ENCODE measurements at regions not wholly inside any gene's neighbourhood (a gene's known extent, or its start where the extent isn't known, plus 50 kb on each side); places are given as distances from the start of the nearest gene placed in this dataset.
"Not testable (repeated sequence)": the region's sequence is repeated elsewhere in the genome, so short reads cannot be mapped to it uniquely, and the experiment has no call there.

DNA sequence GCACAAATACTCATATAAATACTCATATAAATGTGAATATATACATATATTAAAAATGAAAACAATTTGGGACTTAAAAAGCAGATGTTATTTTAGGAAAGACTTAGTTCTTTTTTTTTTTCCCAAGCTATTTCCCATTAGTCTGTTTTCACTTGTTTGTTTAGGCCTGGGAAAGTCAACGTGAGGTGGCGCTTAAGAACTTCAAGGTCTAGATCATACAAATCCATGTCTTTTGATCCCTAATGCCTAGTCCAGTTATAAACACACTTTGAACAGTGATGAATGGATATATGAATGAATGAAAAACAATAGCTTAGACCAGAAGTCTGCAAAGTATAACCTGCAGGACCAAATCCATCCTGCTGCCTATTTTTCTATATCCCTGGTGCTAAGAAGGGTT is 224.5 kb downstream of the CGGBP1 start:
- in situ Hi-C loops (cut with MboI; ENCODE audit: low pct_ligation_motif_present in 1 of 4, low pct_unique_long_range_greater_than_20kb in 1 of 4, low sequenced_read_pairs in 3 of 4) (no loop called here), intact Hi-C loops (cut with DNase I; ENCODE audit: low total_unique reads) (no loop called here)
- Histone ChIP-seq H3K4me3 (no peak overlapping the region), H3K9me3 (peaks cover 0 to 2% of the 10 kb centered on the region in 2 donors), H3K36me3 (no peaks in the 10 kb centered on the region), H3K27ac (no peak overlapping the region), H3K27me3 (no peaks in the 10 kb centered on the region), H3K4me1 (no peaks in the 10 kb centered on the region)
- DNase-seq = no peak
- TF ChIP-seq POLR2A (IDR thresholded peaks at IDR 0.05) (no peak), EP300 (IDR thresholded peaks at IDR 0.05; ENCODE audit: low read depth) (no peak), POLR2AphosphoS5 (IDR thresholded peaks at IDR 0.05) (no peak)
- TF ChIP-seq, protein P1, sequence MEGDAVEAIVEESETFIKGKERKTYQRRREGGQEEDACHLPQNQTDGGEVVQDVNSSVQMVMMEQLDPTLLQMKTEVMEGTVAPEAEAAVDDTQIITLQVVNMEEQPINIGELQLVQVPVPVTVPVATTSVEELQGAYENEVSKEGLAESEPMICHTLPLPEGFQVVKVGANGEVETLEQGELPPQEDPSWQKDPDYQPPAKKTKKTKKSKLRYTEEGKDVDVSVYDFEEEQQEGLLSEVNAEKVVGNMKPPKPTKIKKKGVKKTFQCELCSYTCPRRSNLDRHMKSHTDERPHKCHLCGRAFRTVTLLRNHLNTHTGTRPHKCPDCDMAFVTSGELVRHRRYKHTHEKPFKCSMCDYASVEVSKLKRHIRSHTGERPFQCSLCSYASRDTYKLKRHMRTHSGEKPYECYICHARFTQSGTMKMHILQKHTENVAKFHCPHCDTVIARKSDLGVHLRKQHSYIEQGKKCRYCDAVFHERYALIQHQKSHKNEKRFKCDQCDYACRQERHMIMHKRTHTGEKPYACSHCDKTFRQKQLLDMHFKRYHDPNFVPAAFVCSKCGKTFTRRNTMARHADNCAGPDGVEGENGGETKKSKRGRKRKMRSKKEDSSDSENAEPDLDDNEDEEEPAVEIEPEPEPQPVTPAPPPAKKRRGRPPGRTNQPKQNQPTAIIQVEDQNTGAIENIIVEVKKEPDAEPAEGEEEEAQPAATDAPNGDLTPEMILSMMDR (IDR thresholded peaks at IDR 0.05) = no peak
- 74 to 87% methylated on average over 2 of the region's 2 CpGs for WGBS, 2 donors (ENCODE audit: low coverage in 1 of 2)

DNA sequence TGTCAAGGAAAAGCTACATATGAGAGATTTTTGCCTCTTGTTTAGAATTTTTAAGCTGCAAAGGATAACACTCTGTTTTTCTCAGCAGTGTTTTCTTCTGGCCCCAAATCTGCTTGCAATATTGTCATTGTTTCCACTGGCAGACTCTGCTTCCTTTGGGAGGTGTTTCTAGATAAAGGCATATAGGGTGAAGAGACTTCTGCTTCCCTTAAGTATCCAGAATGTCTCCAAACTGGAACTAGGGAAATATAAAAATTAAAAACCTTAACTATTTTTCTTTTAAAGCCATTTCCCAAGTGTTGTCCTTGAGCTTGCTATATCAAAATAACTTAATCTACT is 225.8 kb downstream of the CGGBP1 start:
- Histone ChIP-seq H3K4me1 (no peaks in the 10 kb centered on the region), H3K36me3 (no peaks in the 10 kb centered on the region), H3K4me3 (no peak overlapping the region), H3K27ac (no peak overlapping the region), H3K27me3 (no peaks in the 10 kb centered on the region), H3K9me3 (no peaks in the 10 kb centered on the region)
- no peak for DNase-seq
- in situ Hi-C loops (cut with MboI; ENCODE audit: low pct_ligation_motif_present in 1 of 4, low pct_unique_long_range_greater_than_20kb in 1 of 4, low sequenced_read_pairs in 3 of 4) = no loop called here
- intact Hi-C loops (cut with DNase I; ENCODE audit: low total_unique reads) = no loop called here
- no peak for TF ChIP-seq POLR2A (IDR thresholded peaks at IDR 0.05)

DNA sequence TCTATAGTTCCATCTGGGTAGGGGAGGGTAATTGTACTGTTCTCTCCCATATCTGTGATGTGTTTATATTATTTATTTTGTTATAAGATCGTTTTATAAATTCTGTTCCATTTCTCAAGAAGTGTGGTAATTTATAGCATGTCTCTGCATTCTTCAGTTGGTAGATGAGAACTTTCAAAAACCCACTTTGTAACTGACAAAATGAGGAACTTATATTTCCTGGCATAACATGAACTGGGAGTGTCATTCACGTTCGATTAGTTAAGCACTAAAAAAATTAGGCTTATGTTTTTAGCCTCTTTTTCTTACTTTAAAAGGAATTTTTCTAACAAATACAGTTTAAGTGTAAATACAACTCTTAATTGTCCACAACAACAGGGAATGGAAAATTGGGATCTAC is 230.8 kb downstream of the CGGBP1 start:
- no peaks in the 10 kb centered on the region for H3K27me3 ChIP-seq
- no peaks in the 10 kb centered on the region for H3K9me3 ChIP-seq
- H3K4me1 ChIP-seq = no peaks in the 10 kb centered on the region
- no peaks in the 10 kb centered on the region for H3K36me3 ChIP-seq
- TF ChIP-seq, protein P1 (IDR thresholded peaks at IDR 0.05) = no peak
- no peak for TF ChIP-seq POLR2AphosphoS5 (IDR thresholded peaks at IDR 0.05)
- TF ChIP-seq POLR2A (IDR thresholded peaks at IDR 0.05) = no peak
- TF ChIP-seq EP300 (IDR thresholded peaks at IDR 0.05; ENCODE audit: low read depth) = no peak
- intact Hi-C loops (cut with DNase I; ENCODE audit: low total_unique reads) (no loop called here), in situ Hi-C loops (cut with MboI; ENCODE audit: low pct_ligation_motif_present in 1 of 4, low pct_unique_long_range_greater_than_20kb in 1 of 4, low sequenced_read_pairs in 3 of 4) (no loop called here)
- DNase-seq = no peak
- H3K4me3 ChIP-seq = no peak overlapping the region
- WGBS, 2 donors (ENCODE audit: low coverage in 1 of 2) = 44 to 60% methylated on average over 3 of the region's 3 CpGs
- no peak overlapping the region for H3K27ac ChIP-seq

DNA sequence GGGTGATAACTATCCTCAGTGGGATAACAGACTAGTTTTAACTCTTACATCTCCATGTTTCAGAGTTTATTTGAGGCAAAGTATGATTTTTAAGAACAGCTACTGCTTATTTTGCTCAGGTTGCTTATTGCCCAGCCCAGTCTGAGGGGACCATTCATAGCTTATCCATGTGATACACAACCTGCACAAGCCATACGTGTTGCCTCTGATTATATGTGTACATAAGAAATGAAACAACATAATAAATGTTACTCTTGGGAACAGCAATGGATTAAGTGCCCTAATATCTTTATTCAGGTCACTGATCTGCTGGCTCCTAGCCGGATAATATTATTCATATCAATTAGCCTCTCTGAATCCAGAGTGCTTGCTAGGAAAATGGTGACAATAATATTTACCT is 236.2 kb downstream of the CGGBP1 start:
- intact Hi-C loops (cut with DNase I; ENCODE audit: low total_unique reads) (no loop called here), in situ Hi-C loops (cut with MboI; ENCODE audit: low pct_ligation_motif_present in 1 of 4, low pct_unique_long_range_greater_than_20kb in 1 of 4, low sequenced_read_pairs in 3 of 4) (no loop called here)
- no peaks in the 10 kb centered on the region for H3K36me3 ChIP-seq
- H3K27me3 ChIP-seq = no peaks in the 10 kb centered on the region
- H3K27ac ChIP-seq = no peak overlapping the region
- 57 to 80% methylated on average over 2 of the region's 2 CpGs for WGBS, 2 donors (ENCODE audit: low coverage in 1 of 2)
- DNase-seq = no peak
- no peak overlapping the region for H3K4me3 ChIP-seq
- H3K9me3 ChIP-seq = no peaks in the 10 kb centered on the region
- no peaks in the 10 kb centered on the region for H3K4me1 ChIP-seq
- no peak for TF ChIP-seq POLR2AphosphoS5 (IDR thresholded peaks at IDR 0.05)
- TF ChIP-seq POLR2A (IDR thresholded peaks at IDR 0.05) = no peak
- TF ChIP-seq, protein P1 (IDR thresholded peaks at IDR 0.05) = no peak
- TF ChIP-seq EP300 (IDR thresholded peaks at IDR 0.05; ENCODE audit: low read depth) = no peak

DNA sequence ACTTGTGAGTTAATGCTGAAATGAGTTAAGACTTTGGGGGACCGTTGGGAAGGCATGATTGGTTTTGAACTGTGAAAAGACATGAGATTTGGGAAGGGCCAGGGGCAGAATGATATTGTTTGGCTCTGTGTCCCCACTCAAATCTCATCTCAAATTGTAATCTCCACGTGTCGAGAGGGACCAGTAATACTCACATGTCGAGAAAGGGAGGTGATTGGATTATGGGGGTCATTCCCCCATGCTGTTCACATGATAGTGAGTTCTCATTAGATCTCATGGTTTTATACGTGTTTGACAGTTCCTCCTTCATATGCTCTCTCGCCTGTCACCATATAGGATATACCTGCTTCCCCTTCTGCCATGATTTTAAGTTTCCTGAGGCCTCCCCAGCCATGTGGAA is 245.3 kb downstream of the CGGBP1 start:
- 71 to 83% methylated on average over 6 of the region's 6 CpGs for WGBS, 2 donors (ENCODE audit: low coverage in 1 of 2)

More for the DNA sequence above, 245.3 kb downstream of the CGGBP1 start:
- in situ Hi-C loops (cut with MboI; ENCODE audit: low pct_ligation_motif_present in 1 of 4, low pct_unique_long_range_greater_than_20kb in 1 of 4, low sequenced_read_pairs in 3 of 4); H3K36me3 ChIP-seq; intact Hi-C loops (cut with DNase I; ENCODE audit: low total_unique reads); H3K4me3 ChIP-seq; DNase-seq; H3K27me3 ChIP-seq; H3K27ac ChIP-seq; H3K4me1 ChIP-seq; H3K9me3 ChIP-seq: not testable (repeated sequence)
